Heart right ventricle (tissue), 16 donors: ENCODE measurements at regions not wholly inside any gene's neighbourhood (a gene's known extent, or its start where the extent isn't known, plus 50 kb on each side); places are given as distances from the start of the nearest gene placed in this dataset.

Experiments
- ATAC-seq, 8 donors: fragments of 200-7000 bp; cut with Tn5 transposase; one replicate each; pipeline ENCODE4 v1.9.1; 2020; ENCODE audit warnings: mild to moderate bottlenecking in 8 of 8, moderate library complexity in 8 of 8, moderate number of reproducible peaks in 1 of 8
- DNase-seq, 2 donors: peaks; one replicate each; pipeline ENCODE4 v3.0.0-alpha.2; 2020
- H3K27ac ChIP-seq, 10 donors: fragments of 200-600 bp; sonication (generic) in 2 of 10; one replicate each; pipeline versions ENCODE4 v1.5.0 to v1.8.0; 2020 to 2022; ENCODE audit warnings: mild to moderate bottlenecking in 3 of 10
- H3K27me3 ChIP-seq, 7 donors: fragments of 200-600 bp; one replicate each; pipeline ENCODE4 v1.8.0; 2021 to 2022; ENCODE audit warnings: mild to moderate bottlenecking in 2 of 7
- H3K36me3 ChIP-seq, 9 donors: fragments of 200-600 bp; sonication (generic) in 1 of 9; one replicate each; pipeline versions ENCODE4 v1.5.0 to v1.8.0; 2020 to 2022; ENCODE audit warnings: mild to moderate bottlenecking in 2 of 9
- H3K4me1 ChIP-seq, 9 donors: fragments of 200-600 bp; sonication (generic) in 1 of 9; one replicate each; pipeline versions ENCODE4 v1.5.0 to v1.8.0; 2020 to 2022; ENCODE audit warnings: mild to moderate bottlenecking in 4 of 9
- H3K4me3 ChIP-seq, 10 donors: fragments of 200-600 bp; sonication (generic) in 2 of 10; one replicate each; pipeline versions ENCODE4 v1.5.0 to v1.8.0; 2020 to 2022; ENCODE audit warnings: mild to moderate bottlenecking in 7 of 10, moderate library complexity in 2 of 10
- H3K9me3 ChIP-seq, 11 donors: fragments of 200-600 bp in 10 of 11; sonication (generic) in 2 of 11; one replicate each; pipeline versions ENCODE4 v1.5.0 to v1.8.0; 2013 to 2022; ENCODE audit warnings: mild to moderate bottlenecking in 2 of 11, control low read depth in 1 of 11, moderate library complexity in 1 of 11
- CTCF ChIP-seq, 9 donors: fragments of 200-600 bp; sonication (generic) in 2 of 9; IDR thresholded peaks; one replicate each; pipeline versions ENCODE4 v1.5.0 to v1.8.0; 2021 to 2022; ENCODE audit warnings: antibody characterized with exemption in 9 of 9, mild to moderate bottlenecking in 5 of 9, moderate library complexity in 1 of 9
- WGBS, 2 donors: extraction: QIAGEN DNeasy Blood & Tissue Kit; methylation state at CpG; one replicate each; pipeline ENCODE4 v1.1.7; 2013; ENCODE audit warnings: inconsistent platforms in 1 of 2; 5-methylcytosine and 5-hydroxymethylcytosine counted together
- intact Hi-C, 10 donors: fragments of 100-400 bp; cut with DNase I; formaldehyde crosslinking; loops; one replicate each; pipeline versions ENCODE4 v1.11.1 to v1.14.2; 2022
- donor health status: Arrhythmogenic right ventricular cardiomyopathy.
- donor health status: ischemic (EF 13 %, LVEDD 7.1; RV severe dilation, severe dysfunction).
- donor health status: healthy with polysubstance abuse.
- donor health status: DM: no; HTN: yes; CAD: no.
- donor health status: DM: no; HTN: no; CAD: no.
- donor health status: ischemic (EF 25% LVEDD 6.9; RV normal size, moderate dysfunction).
- donor health status: ischemic (EF 25% LVEDD 5.7; RV mildly dilated, moderate dysfunction).
- donor health status: healthy.
- donor health status: DM: yes; HTN: yes; CAD: no.
- donor health status: Ischemic cardiomyopathy.
- donor health status: ischemic (EF 35%, LVEDD 5.7; RV mildly dilated, moderate dysfunction).
- donor health status: nonischemic (EF 11% LVEDD 7.7; RV severe dilation, severe dysfunction).
- donor health status: DM: yes; HTN: yes; CAD: no.
- donor health status: PGD.
- donor health status: ischemic (EF 29% LVEDD 5.4; RV normal size, mild dysfunction).
- donor health status: nonischemic (EF 23%, LVEDD 6.1; RV moderate dilation, normal function).

GRCh38 chr10:7006566-7006965, 404.3 kb downstream of the SFMBT2 start:
- H3K27ac ChIP-seq: no peak overlapping the region
- DNase-seq: no peak
- H3K36me3 ChIP-seq: no peaks in the 10 kb centered on the region
- H3K4me1 ChIP-seq: no peaks in the 10 kb centered on the region
- intact Hi-C loops: no loop called here
- TF ChIP-seq CTCF (IDR thresholded peaks at IDR 0.05): no peak
- ATAC-seq: no peak
- H3K9me3 ChIP-seq: no peaks in the 10 kb centered on the region
- 65 to 71% methylated on average over 2 of the region's 2 CpGs for WGBS, 2 donors
- H3K27me3 ChIP-seq: peaks cover 0 to 2% (median 0%) of the 10 kb centered on the region in 7 donors
- H3K4me3 ChIP-seq: no peak overlapping the region

GRCh38 chr10:7003831-7004395, 406.9 kb downstream of the SFMBT2 start:
- Histone ChIP-seq H3K9me3 (no peaks in the 10 kb centered on the region), H3K36me3 (no peaks in the 10 kb centered on the region), H3K4me3 (no peak overlapping the region), H3K27ac (no peak overlapping the region), H3K4me1 (no peaks in the 10 kb centered on the region), H3K27me3 (peaks cover 0 to 11% (median 0%) of the 10 kb centered on the region in 7 donors)
- intact Hi-C loops: no loop called here
- no peak for TF ChIP-seq CTCF (IDR thresholded peaks at IDR 0.05)
- ATAC-seq (no peak), DNase-seq (no peak)
- 72 to 74% methylated on average over 4 of the region's 4 CpGs for WGBS, 2 donors

- DNase-seq (no peak), ATAC-seq (no peak)
- H3K36me3 ChIP-seq: no peaks in the 10 kb centered on the region
- H3K4me3 ChIP-seq: no peak overlapping the region
- peaks cover 0 to 15% (median 0%) of the 10 kb centered on the region in 7 donors for H3K27me3 ChIP-seq
- 92 to 93% methylated on average over 4 of the region's 4 CpGs for WGBS, 2 donors
- intact Hi-C loops: no loop called here
- TF ChIP-seq CTCF (IDR thresholded peaks at IDR 0.05): no peak
- H3K4me1 ChIP-seq: no peaks in the 10 kb centered on the region
- no peaks in the 10 kb centered on the region for H3K9me3 ChIP-seq
- no peak overlapping the region for H3K27ac ChIP-seq
These were observed 410.8 kb downstream of the SFMBT2 start for GRCh38 chr10:7000061-7000460.

GRCh38 chr10:6999232-6999925, 411.5 kb downstream of the SFMBT2 start:
- 75 to 77% methylated on average over 2 of the region's 2 CpGs for WGBS, 2 donors
- TF ChIP-seq CTCF (IDR thresholded peaks at IDR 0.05): no peak
- Histone ChIP-seq H3K9me3 (no peaks in the 10 kb centered on the region), H3K4me3 (no peak overlapping the region), H3K27me3 (peaks cover 0 to 15% (median 0%) of the 10 kb centered on the region in 7 donors), H3K27ac (no peak overlapping the region), H3K4me1 (no peaks in the 10 kb centered on the region), H3K36me3 (no peaks in the 10 kb centered on the region)
- intact Hi-C loops: no loop called here
- DNase-seq (no peak), ATAC-seq (no peak)
